ENCODE measurements at regions not wholly inside any gene's neighbourhood (a gene's known extent, or its start where the extent isn't known, plus 50 kb on each side); places are given as distances from the start of the nearest gene placed in this dataset.

GRCh38 chr10:70939441-70940003, 51.2 kb upstream of the PCBD1 start:
- Mint-ChIP-seq H3K9me3 (ENCODE audit: unreplicated experiment) (no peaks in the 10 kb centered on the region), H3K36me3 (ENCODE audit: unreplicated experiment) (no peaks in the 10 kb centered on the region), H3K4me1 (ENCODE audit: unreplicated experiment) (no peaks in the 10 kb centered on the region), H3K4me3 (ENCODE audit: unreplicated experiment) (no peak overlapping the region), H3K27me3 (ENCODE audit: unreplicated experiment) (peaks cover 45% of the 10 kb centered on the region), H3K27ac (ENCODE audit: unreplicated experiment) (no peak overlapping the region)
- DNase-seq (ENCODE audit: extremely low spot score, unreplicated experiment), result no peak
- no peak for TF ChIP-seq CTCF (IDR thresholded peaks at IDR 0.05)

- Mint-ChIP-seq H3K4me3 (ENCODE audit: unreplicated experiment) (no peak overlapping the region), H3K9me3 (ENCODE audit: unreplicated experiment) (no peaks in the 10 kb centered on the region), H3K27ac (ENCODE audit: unreplicated experiment) (no peak overlapping the region), H3K4me1 (ENCODE audit: unreplicated experiment) (no peaks in the 10 kb centered on the region), H3K36me3 (ENCODE audit: unreplicated experiment) (no peaks in the 10 kb centered on the region), H3K27me3 (ENCODE audit: unreplicated experiment) (peaks cover 47% of the 10 kb centered on the region)
- no peak for DNase-seq (ENCODE audit: extremely low spot score, unreplicated experiment)
- no peak for TF ChIP-seq CTCF (IDR thresholded peaks at IDR 0.05)
These were observed 52.6 kb upstream of the PCBD1 start for GRCh38 chr10:70940834-70941568.

GRCh38 chr10:70942125-70942524, 53.8 kb upstream of the PCBD1 start:
- no peak overlapping the region for H3K4me3 Mint-ChIP-seq (ENCODE audit: unreplicated experiment)
- H3K27ac Mint-ChIP-seq (ENCODE audit: unreplicated experiment), result no peak overlapping the region
- H3K27me3 Mint-ChIP-seq (ENCODE audit: unreplicated experiment), result peaks cover 44% of the 10 kb centered on the region
- H3K4me1 Mint-ChIP-seq (ENCODE audit: unreplicated experiment), result no peaks in the 10 kb centered on the region
- no peak for TF ChIP-seq CTCF (IDR thresholded peaks at IDR 0.05)
- H3K36me3 Mint-ChIP-seq (ENCODE audit: unreplicated experiment), result no peaks in the 10 kb centered on the region
- H3K9me3 Mint-ChIP-seq (ENCODE audit: unreplicated experiment), result no peaks in the 10 kb centered on the region
- DNase-seq (ENCODE audit: extremely low spot score, unreplicated experiment), result no peak

- no peaks in the 10 kb centered on the region for H3K9me3 Mint-ChIP-seq (ENCODE audit: unreplicated experiment)
- DNase-seq (ENCODE audit: extremely low spot score, unreplicated experiment), result no peak
- TF ChIP-seq CTCF (IDR thresholded peaks at IDR 0.05), result no peak
- peaks cover 42% of the 10 kb centered on the region for H3K27me3 Mint-ChIP-seq (ENCODE audit: unreplicated experiment)
- H3K27ac Mint-ChIP-seq (ENCODE audit: unreplicated experiment), result no peak overlapping the region
- H3K36me3 Mint-ChIP-seq (ENCODE audit: unreplicated experiment), result no peaks in the 10 kb centered on the region
- no peaks in the 10 kb centered on the region for H3K4me1 Mint-ChIP-seq (ENCODE audit: unreplicated experiment)
- no peak overlapping the region for H3K4me3 Mint-ChIP-seq (ENCODE audit: unreplicated experiment)
These were observed 54.4 kb upstream of the PCBD1 start for GRCh38 chr10:70942725-70943124.

- no peak overlapping the region for H3K4me3 Mint-ChIP-seq (ENCODE audit: unreplicated experiment)
- H3K4me1 Mint-ChIP-seq (ENCODE audit: unreplicated experiment), result no peaks in the 10 kb centered on the region
- H3K9me3 Mint-ChIP-seq (ENCODE audit: unreplicated experiment), result no peaks in the 10 kb centered on the region
- no peak overlapping the region for H3K27ac Mint-ChIP-seq (ENCODE audit: unreplicated experiment)
- peaks cover 40% of the 10 kb centered on the region for H3K27me3 Mint-ChIP-seq (ENCODE audit: unreplicated experiment)
- no peak for TF ChIP-seq CTCF (IDR thresholded peaks at IDR 0.05)
- no peaks in the 10 kb centered on the region for H3K36me3 Mint-ChIP-seq (ENCODE audit: unreplicated experiment)
- no peak for DNase-seq (ENCODE audit: extremely low spot score, unreplicated experiment)
These were observed 54.9 kb upstream of the PCBD1 start for GRCh38 chr10:70943249-70943648.

Measured in osteocyte (in vitro differentiated cells).